ENCODE measurements at regions not wholly inside any gene's neighbourhood (a gene's known extent, or its start where the extent isn't known, plus 50 kb on each side); places are given as distances from the start of the nearest gene placed in this dataset.

- TF ChIP-seq CTCF (IDR thresholded peaks at IDR 0.05; ENCODE audit: low read depth, low read length), result no peak
- H3K27ac ChIP-seq, result no peak overlapping the region
- DNase-seq, result no peak
- H3K9me3 ChIP-seq (ENCODE audit: severe bottlenecking), result peaks cover 7% of the 10 kb centered on the region
- no peak overlapping the region for H3K4me3 ChIP-seq (ENCODE audit: low read depth, low read length)
- H3K36me3 ChIP-seq, result no peaks in the 10 kb centered on the region
- H3K27me3 ChIP-seq (ENCODE audit: insufficient read depth, low read depth, severe bottlenecking), result no peaks in the 10 kb centered on the region
Observed at GRCh38 chr2:180169474-180169873, 162.4 kb upstream of the CWC22 start.

GRCh38 chr2:180161415-180161814 is 154.3 kb upstream of the CWC22 start:
- DNase-seq, result no peak
- no peaks in the 10 kb centered on the region for H3K9me3 ChIP-seq (ENCODE audit: severe bottlenecking)
- H3K4me3 ChIP-seq (ENCODE audit: low read depth, low read length), result no peak overlapping the region
- no peak for TF ChIP-seq CTCF (IDR thresholded peaks at IDR 0.05; ENCODE audit: low read depth, low read length)
- no peaks in the 10 kb centered on the region for H3K36me3 ChIP-seq
- H3K27ac ChIP-seq, result no peak overlapping the region
- no peaks in the 10 kb centered on the region for H3K27me3 ChIP-seq (ENCODE audit: insufficient read depth, low read depth, severe bottlenecking)

- H3K4me3 ChIP-seq (ENCODE audit: low read depth, low read length), result no peak overlapping the region
- H3K27ac ChIP-seq, result no peak overlapping the region
- no peaks in the 10 kb centered on the region for H3K9me3 ChIP-seq (ENCODE audit: severe bottlenecking)
- TF ChIP-seq CTCF (IDR thresholded peaks at IDR 0.05; ENCODE audit: low read depth, low read length), result no peak
- no peaks in the 10 kb centered on the region for H3K36me3 ChIP-seq
- no peak for DNase-seq
- H3K27me3 ChIP-seq (ENCODE audit: insufficient read depth, low read depth, severe bottlenecking), result no peaks in the 10 kb centered on the region
Observed at GRCh38 chr2:180159921-180160320, 152.8 kb upstream of the CWC22 start.

GRCh38 chr2:180158961-180159360 is 151.9 kb upstream of the CWC22 start:
- no peak for DNase-seq
- no peaks in the 10 kb centered on the region for H3K27me3 ChIP-seq (ENCODE audit: insufficient read depth, low read depth, severe bottlenecking)
- no peaks in the 10 kb centered on the region for H3K9me3 ChIP-seq (ENCODE audit: severe bottlenecking)
- no peak for TF ChIP-seq CTCF (IDR thresholded peaks at IDR 0.05; ENCODE audit: low read depth, low read length)
- no peaks in the 10 kb centered on the region for H3K36me3 ChIP-seq
- H3K4me3 ChIP-seq (ENCODE audit: low read depth, low read length), result no peak overlapping the region
- H3K27ac ChIP-seq, result no peak overlapping the region

GRCh38 chr2:180156651-180157050 is 149.6 kb upstream of the CWC22 start:
- no peak overlapping the region for H3K27ac ChIP-seq
- H3K36me3 ChIP-seq, result no peaks in the 10 kb centered on the region
- TF ChIP-seq CTCF (IDR thresholded peaks at IDR 0.05; ENCODE audit: low read depth, low read length), result no peak
- no peaks in the 10 kb centered on the region for H3K27me3 ChIP-seq (ENCODE audit: insufficient read depth, low read depth, severe bottlenecking)
- no peaks in the 10 kb centered on the region for H3K9me3 ChIP-seq (ENCODE audit: severe bottlenecking)
- no peak overlapping the region for H3K4me3 ChIP-seq (ENCODE audit: low read depth, low read length)
- DNase-seq, result no peak

GRCh38 chr2:180150606-180151005 is 143.5 kb upstream of the CWC22 start:
- DNase-seq, result no peak
- no peaks in the 10 kb centered on the region for H3K36me3 ChIP-seq
- no peaks in the 10 kb centered on the region for H3K27me3 ChIP-seq (ENCODE audit: insufficient read depth, low read depth, severe bottlenecking)
- H3K27ac ChIP-seq, result no peak overlapping the region
- no peaks in the 10 kb centered on the region for H3K9me3 ChIP-seq (ENCODE audit: severe bottlenecking)
- no peak for TF ChIP-seq CTCF (IDR thresholded peaks at IDR 0.05; ENCODE audit: low read depth, low read length)
- H3K4me3 ChIP-seq (ENCODE audit: low read depth, low read length), result no peak overlapping the region

All from WERI-Rb-1 (cell line).